ENCODE measurements at regions not wholly inside any gene's neighbourhood (a gene's known extent, or its start where the extent isn't known, plus 50 kb on each side); places are given as distances from the start of the nearest gene placed in this dataset.

GRCh38 chr6:126535138-126535537 is 195.2 kb downstream of the CENPW start:
- TF ChIP-seq EZH2 (IDR thresholded peaks at IDR 0.05; ENCODE audit: borderline replicate concordance, low read length) (no peak), CTCF (IDR thresholded peaks at IDR 0.05; ENCODE audit: low read length) (no peak)

Data from OCI-LY1 (cell line).